ENCODE measurements at regions not wholly inside any gene's neighbourhood (a gene's known extent, or its start where the extent isn't known, plus 50 kb on each side); places are given as distances from the start of the nearest gene placed in this dataset.

GRCh38 chr7:35900651-35901050, 99.8 kb downstream of the SEPTIN7 start:
- Histone ChIP-seq H3K79me2 (ENCODE audit: control insufficient read depth, insufficient read depth, low read length) (no peaks in the 10 kb centered on the region), H4K8ac (ENCODE audit: low read depth, low read length) (no peak overlapping the region), H2BK120ac (ENCODE audit: low read depth, low read length) (no peak overlapping the region), H4K5ac (ENCODE audit: low read length) (no peak overlapping the region), H3K4me1 (ENCODE audit: control insufficient read depth, low read depth, low read length) (no peaks in the 10 kb centered on the region), H3K79me1 (ENCODE audit: low read length) (no peaks in the 10 kb centered on the region), H3K23ac (ENCODE audit: low read length) (no peak overlapping the region), H3K18ac (ENCODE audit: low read length) (no peak overlapping the region), H3K9ac (ENCODE audit: low read length) (no peak overlapping the region), H2AK5ac (ENCODE audit: low read length) (no peak overlapping the region), H3K36me3 (ENCODE audit: control insufficient read depth, insufficient read depth, low read length) (no peaks in the 10 kb centered on the region), H3K4ac (ENCODE audit: low read depth, low read length) (no peak overlapping the region), H3K27me3 (ENCODE audit: insufficient read depth, low read length, poor library complexity) (no peaks in the 10 kb centered on the region), H3K27ac (ENCODE audit: low read depth, low read length) (no peak overlapping the region), H3K56ac (ENCODE audit: low read length) (no peak overlapping the region), H3K4me3 (ENCODE audit: low read length) (no peak overlapping the region), H2BK15ac (replicated peaks; ENCODE audit: low read depth) (no peak overlapping the region), H3K4me2 (ENCODE audit: low read length) (no peak overlapping the region), H2BK5ac (ENCODE audit: low read length) (no peak overlapping the region)
- no CpG with 5 or more reads among the region's 2 CpGs for WGBS (ENCODE audit: extremely low coverage, insufficient coverage, low lambda C conversion rate)
- DNase-seq, result no peak

- H3K23ac ChIP-seq (ENCODE audit: low read length), result no peak overlapping the region
- H2BK120ac ChIP-seq (ENCODE audit: low read depth, low read length), result no peak overlapping the region
- no peaks in the 10 kb centered on the region for H3K79me2 ChIP-seq (ENCODE audit: control insufficient read depth, insufficient read depth, low read length)
- H3K4ac ChIP-seq (ENCODE audit: low read depth, low read length), result no peak overlapping the region
- H3K79me1 ChIP-seq (ENCODE audit: low read length), result no peaks in the 10 kb centered on the region
- H3K18ac ChIP-seq (ENCODE audit: low read length), result no peak overlapping the region
- no peak overlapping the region for H3K27ac ChIP-seq (ENCODE audit: low read depth, low read length)
- no peak overlapping the region for H4K8ac ChIP-seq (ENCODE audit: low read depth, low read length)
- H3K4me3 ChIP-seq (ENCODE audit: low read length), result no peak overlapping the region
- no peak overlapping the region for H4K5ac ChIP-seq (ENCODE audit: low read length)
- no peaks in the 10 kb centered on the region for H3K36me3 ChIP-seq (ENCODE audit: control insufficient read depth, insufficient read depth, low read length)
- H2BK5ac ChIP-seq (ENCODE audit: low read length), result no peak overlapping the region
- H3K4me2 ChIP-seq (ENCODE audit: low read length), result no peak overlapping the region
- no peaks in the 10 kb centered on the region for H3K27me3 ChIP-seq (ENCODE audit: insufficient read depth, low read length, poor library complexity)
- no peak overlapping the region for H2AK5ac ChIP-seq (ENCODE audit: low read length)
- no peaks in the 10 kb centered on the region for H3K4me1 ChIP-seq (ENCODE audit: control insufficient read depth, low read depth, low read length)
- no peak overlapping the region for H2BK15ac ChIP-seq (replicated peaks; ENCODE audit: low read depth)
- no peak for DNase-seq
- no peak overlapping the region for H3K56ac ChIP-seq (ENCODE audit: low read length)
- no CpG with 5 or more reads among the region's 5 CpGs for WGBS (ENCODE audit: extremely low coverage, insufficient coverage, low lambda C conversion rate)
- no peak overlapping the region for H3K9ac ChIP-seq (ENCODE audit: low read length)
Measured at GRCh38 chr7:35905555-35905954, 104.7 kb downstream of the SEPTIN7 start.

GRCh38 chr7:35906191-35906908, 105.5 kb downstream of the SEPTIN7 start:
- H3K79me1 ChIP-seq (ENCODE audit: low read length), result no peaks in the 10 kb centered on the region
- H3K4me3 ChIP-seq (ENCODE audit: low read length), result no peak overlapping the region
- no peaks in the 10 kb centered on the region for H3K36me3 ChIP-seq (ENCODE audit: control insufficient read depth, insufficient read depth, low read length)
- no CpG with 5 or more reads among the region's 2 CpGs for WGBS (ENCODE audit: extremely low coverage, insufficient coverage, low lambda C conversion rate)
- no peak overlapping the region for H2BK120ac ChIP-seq (ENCODE audit: low read depth, low read length)
- no peaks in the 10 kb centered on the region for H3K27me3 ChIP-seq (ENCODE audit: insufficient read depth, low read length, poor library complexity)
- H4K5ac ChIP-seq (ENCODE audit: low read length), result no peak overlapping the region
- H2AK5ac ChIP-seq (ENCODE audit: low read length), result no peak overlapping the region
- H3K27ac ChIP-seq (ENCODE audit: low read depth, low read length), result no peak overlapping the region
- no peak overlapping the region for H3K56ac ChIP-seq (ENCODE audit: low read length)
- no peaks in the 10 kb centered on the region for H3K4me1 ChIP-seq (ENCODE audit: control insufficient read depth, low read depth, low read length)
- H3K4ac ChIP-seq (ENCODE audit: low read depth, low read length), result no peak overlapping the region
- no peak overlapping the region for H3K9ac ChIP-seq (ENCODE audit: low read length)
- no peak overlapping the region for H2BK15ac ChIP-seq (replicated peaks; ENCODE audit: low read depth)
- peak; percentile 84 for DNase-seq
- no peak overlapping the region for H3K23ac ChIP-seq (ENCODE audit: low read length)
- no peak overlapping the region for H4K8ac ChIP-seq (ENCODE audit: low read depth, low read length)
- H3K79me2 ChIP-seq (ENCODE audit: control insufficient read depth, insufficient read depth, low read length), result no peaks in the 10 kb centered on the region
- no peak overlapping the region for H2BK5ac ChIP-seq (ENCODE audit: low read length)
- H3K4me2 ChIP-seq (ENCODE audit: low read length), result no peak overlapping the region
- H3K18ac ChIP-seq (ENCODE audit: low read length), result no peak overlapping the region

GRCh38 chr7:35908331-35909216, 107.7 kb downstream of the SEPTIN7 start:
- no peak overlapping the region for H3K23ac ChIP-seq (ENCODE audit: low read length)
- no peak overlapping the region for H3K4me3 ChIP-seq (ENCODE audit: low read length)
- no peak overlapping the region for H3K9ac ChIP-seq (ENCODE audit: low read length)
- no peak overlapping the region for H3K4me2 ChIP-seq (ENCODE audit: low read length)
- H3K27ac ChIP-seq (ENCODE audit: low read depth, low read length), result no peak overlapping the region
- no peak overlapping the region for H2AK5ac ChIP-seq (ENCODE audit: low read length)
- no peaks in the 10 kb centered on the region for H3K79me1 ChIP-seq (ENCODE audit: low read length)
- no peak overlapping the region for H3K18ac ChIP-seq (ENCODE audit: low read length)
- H3K27me3 ChIP-seq (ENCODE audit: insufficient read depth, low read length, poor library complexity), result no peaks in the 10 kb centered on the region
- DNase-seq, result no peak
- no peak overlapping the region for H2BK120ac ChIP-seq (ENCODE audit: low read depth, low read length)
- no peak overlapping the region for H3K4ac ChIP-seq (ENCODE audit: low read depth, low read length)
- no peaks in the 10 kb centered on the region for H3K36me3 ChIP-seq (ENCODE audit: control insufficient read depth, insufficient read depth, low read length)
- no peak overlapping the region for H4K8ac ChIP-seq (ENCODE audit: low read depth, low read length)
- H3K56ac ChIP-seq (ENCODE audit: low read length), result no peak overlapping the region
- no peak overlapping the region for H4K5ac ChIP-seq (ENCODE audit: low read length)
- H2BK5ac ChIP-seq (ENCODE audit: low read length), result no peak overlapping the region
- H3K4me1 ChIP-seq (ENCODE audit: control insufficient read depth, low read depth, low read length), result no peaks in the 10 kb centered on the region
- no peaks in the 10 kb centered on the region for H3K79me2 ChIP-seq (ENCODE audit: control insufficient read depth, insufficient read depth, low read length)
- WGBS (ENCODE audit: extremely low coverage, insufficient coverage, low lambda C conversion rate), result no CpG with 5 or more reads among the region's 11 CpGs
- no peak overlapping the region for H2BK15ac ChIP-seq (replicated peaks; ENCODE audit: low read depth)

GRCh38 chr7:35909870-35910357, 109.1 kb downstream of the SEPTIN7 start:
- Histone ChIP-seq H2BK5ac (ENCODE audit: low read length) (no peak overlapping the region), H3K56ac (ENCODE audit: low read length) (no peak overlapping the region), H4K8ac (ENCODE audit: low read depth, low read length) (no peak overlapping the region), H2AK5ac (ENCODE audit: low read length) (no peak overlapping the region), H4K5ac (ENCODE audit: low read length) (no peak overlapping the region), H2BK120ac (ENCODE audit: low read depth, low read length) (no peak overlapping the region), H3K4me3 (ENCODE audit: low read length) (no peak overlapping the region), H3K36me3 (ENCODE audit: control insufficient read depth, insufficient read depth, low read length) (no peaks in the 10 kb centered on the region), H3K9ac (ENCODE audit: low read length) (no peak overlapping the region), H3K27me3 (ENCODE audit: insufficient read depth, low read length, poor library complexity) (no peaks in the 10 kb centered on the region), H2BK15ac (replicated peaks; ENCODE audit: low read depth) (no peak overlapping the region), H3K4me1 (ENCODE audit: control insufficient read depth, low read depth, low read length) (no peaks in the 10 kb centered on the region), H3K79me1 (ENCODE audit: low read length) (no peaks in the 10 kb centered on the region), H3K4me2 (ENCODE audit: low read length) (no peak overlapping the region), H3K79me2 (ENCODE audit: control insufficient read depth, insufficient read depth, low read length) (no peaks in the 10 kb centered on the region), H3K4ac (ENCODE audit: low read depth, low read length) (no peak overlapping the region), H3K18ac (ENCODE audit: low read length) (no peak overlapping the region), H3K23ac (ENCODE audit: low read length) (no peak overlapping the region), H3K27ac (ENCODE audit: low read depth, low read length) (no peak overlapping the region)
- no peak for DNase-seq
- WGBS (ENCODE audit: extremely low coverage, insufficient coverage, low lambda C conversion rate), result no CpG with 5 or more reads among the region's 4 CpGs
